GM12878 (cell line): ENCODE measurements at regions not wholly inside any gene's neighbourhood (a gene's known extent, or its start where the extent isn't known, plus 50 kb on each side); places are given as distances from the start of the nearest gene placed in this dataset.

Source experiments
- ATAC-seq: fragments of 200-7000 bp; cut with Tn5 transposase; 3 replicates; pipeline ENCODE4 v1.9.1; 2020; ENCODE audit warnings: mild to moderate bottlenecking, moderate library complexity
- BruUV-seq: library from RNA; stranded (reverse); fragments of 400-500 nt; replicated peaks from 2 replicates; lab custom pipeline; 2021; lab: Mats Ljungman, UMichigan
- CTCF ChIA-PET: fragments of 300-600 bp; sonication (Branson Sonifier 250); formaldehyde crosslinking; extraction: SDS; loops from one replicate; lab custom pipeline; 2021; ENCODE audit warnings: inconsistent platforms; lab: Yijun Ruan, JAX
- POLR2A ChIA-PET: fragments of 350-600 bp; formaldehyde crosslinking; extraction: SDS; loops from one replicate; lab custom pipeline; 2021; ENCODE audit warnings: inconsistent platforms; lab: Charles Lee
- RAD21 ChIA-PET: fragments of 300-600 bp; sonication (Branson Sonifier 250); formaldehyde crosslinking; loops from one replicate; lab custom pipeline; 2023; ENCODE audit warnings: antibody characterized with exemption; ENCODE audit not compliant: unreplicated experiment; lab: Charles Lee
- SMC1A ChIA-PET: fragments of 300-600 bp; sonication (Branson Sonifier 250); formaldehyde crosslinking; loops from one replicate; lab custom pipeline; 2023; ENCODE audit not compliant: unreplicated experiment, uncharacterized antibody; lab: Charles Lee
- DNase-seq: peaks from one replicate; pipeline ENCODE4 v3.0.0-alpha.2; 2011; ENCODE audit warnings: low read depth, low spot score
- FAIRE-seq: peaks from 3 replicates; lab custom pipeline; 2011; peaks lifted over from hg19 to GRCh38; lab: Jason Lieb, UNC
- H2AFZ ChIP-seq: 2 replicates; pipeline ENCODE4 v1.6.0; 2011; ENCODE audit warnings: low read depth, low read length, control low read depth; ENCODE audit not compliant: control insufficient read depth
- H3K27ac ChIP-seq: 2 replicates; pipeline ENCODE4 v1.5.1; 2011; ENCODE audit warnings: control low read depth; ENCODE audit not compliant: control insufficient read depth, insufficient read depth
- H3K27me3 ChIP-seq, 2 experiments: replicated peaks in 1 of 2; 2 replicates each; pipeline versions ENCODE4 v1.6.0 to v1.6.1; 2011; ENCODE audit warnings: low read length in 1 of 2; ENCODE audit not compliant: control insufficient read depth in 2 of 2, insufficient read depth in 2 of 2
- H3K36me3 ChIP-seq, 2 experiments: 2 replicates each; pipeline ENCODE4 v1.5.1; 2011; ENCODE audit warnings: low read length in 1 of 2; ENCODE audit not compliant: control insufficient read depth in 2 of 2, insufficient read depth in 2 of 2
- H3K4me1 ChIP-seq: 2 replicates; pipeline ENCODE4 v1.6.1; 2011; ENCODE audit warnings: mild to moderate bottlenecking, low read length, moderate library complexity, mixed read lengths; ENCODE audit not compliant: control insufficient read depth, insufficient read depth
- H3K4me2 ChIP-seq: 2 replicates; pipeline ENCODE4 v1.6.0; 2011; ENCODE audit warnings: control low read depth; ENCODE audit not compliant: control insufficient read depth, insufficient read depth
- H3K4me3 ChIP-seq: fragments of 200-600 bp; sonication (generic); 2 replicates; pipeline ENCODE4 v1.5.1; 2016
- H3K79me2 ChIP-seq: 2 replicates; pipeline ENCODE4 v1.6.0; 2011; ENCODE audit warnings: low read length; ENCODE audit not compliant: control insufficient read depth, insufficient read depth
- H3K9ac ChIP-seq: 2 replicates; pipeline ENCODE4 v1.8.0; 2011; ENCODE audit warnings: low read length, control low read depth, mixed read lengths; ENCODE audit not compliant: control insufficient read depth, insufficient read depth
- H3K9me3 ChIP-seq: replicated peaks from 3 replicates; pipeline ENCODE4 v1.5.1; 2011; ENCODE audit warnings: mild to moderate bottlenecking, low read length; ENCODE audit not compliant: control insufficient read depth, insufficient read depth
- H4K20me1 ChIP-seq: 2 replicates; pipeline ENCODE4 v1.6.0; 2011; ENCODE audit not compliant: control insufficient read depth, insufficient read depth
- ATF7 ChIP-seq: fragments of 450-650 bp; IDR thresholded peaks from 2 replicates; pipeline ENCODE4 v1.6.1; 2016; ENCODE audit warnings: low read depth, mild to moderate bottlenecking
- CUX1 ChIP-seq: IDR thresholded peaks from 2 replicates; pipeline ENCODE4 v1.6.1; 2012; ENCODE audit warnings: improper control_type of control experiment, low read depth, low read length; ENCODE audit not compliant: insufficient replicate concordance
- DPF2 ChIP-seq: fragments of 450-650 bp; IDR thresholded peaks from 2 replicates; pipeline ENCODE4 v1.6.1; 2017; ENCODE audit warnings: mild to moderate bottlenecking
- ELK1 ChIP-seq: IDR thresholded peaks from 2 replicates; pipeline ENCODE4 v1.6.1; 2012; ENCODE audit warnings: low read depth, low read length, improper control_type of control experiment
- GABPA ChIP-seq: IDR thresholded peaks from 2 replicates; pipeline ENCODE4 v1.6.1; 2014; ENCODE audit warnings: antibody characterized with exemption, low read depth, mild to moderate bottlenecking, inconsistent platforms
- IRF3 ChIP-seq: fragments of 450-650 bp; IDR thresholded peaks from 2 replicates; pipeline ENCODE4 v1.6.1; 2014; ENCODE audit warnings: mild to moderate bottlenecking
- KLF5 ChIP-seq: fragments of 450-650 bp; IDR thresholded peaks from 2 replicates; pipeline ENCODE4 v1.6.1; 2014; ENCODE audit warnings: mild to moderate bottlenecking; ENCODE audit not compliant: partially characterized antibody
- NFXL1 ChIP-seq: fragments of 450-650 bp; IDR thresholded peaks from 2 replicates; pipeline ENCODE4 v1.6.1; 2017; ENCODE audit warnings: antibody characterized with exemption, mild to moderate bottlenecking, borderline replicate concordance
- NFYA ChIP-seq: IDR thresholded peaks from 2 replicates; pipeline ENCODE4 v1.6.1; 2011; ENCODE audit warnings: low read depth, mild to moderate bottlenecking, low read length, improper control_type of control experiment, borderline replicate concordance
- SMAD1 ChIP-seq: fragments of 450-650 bp; IDR thresholded peaks from 2 replicates; pipeline ENCODE4 v1.6.1; 2018; ENCODE audit warnings: mild to moderate bottlenecking, low read depth; ENCODE audit not compliant: partially characterized antibody
- STAT3 ChIP-seq: IDR thresholded peaks from 2 replicates; pipeline ENCODE4 v1.6.1; 2011; ENCODE audit warnings: low read depth, low read length, improper control_type of control experiment
- SUZ12 ChIP-seq: fragments of 200-600 bp; sonication (generic); IDR thresholded peaks from one replicate; pipeline ENCODE4 v1.6.1; 2018; ENCODE audit warnings: antibody characterized with exemption, mild to moderate bottlenecking; ENCODE audit not compliant: unreplicated experiment
- TARDBP ChIP-seq: IDR thresholded peaks from 2 replicates; pipeline ENCODE4 v1.6.1; 2016; ENCODE audit warnings: borderline replicate concordance
- YBX1 ChIP-seq: fragments of 450-650 bp; IDR thresholded peaks from 2 replicates; pipeline ENCODE4 v1.6.1; 2016; ENCODE audit warnings: antibody characterized with exemption
- WGBS: methylation state at CpG from one replicate; pipeline ENCODE4 v1.1.6; 2016; ENCODE audit warnings: low lambda C conversion rate; ENCODE audit not compliant: insufficient replicate concordance, insufficient coverage; ENCODE audit errors: missing lambda C conversion rate; 5-methylcytosine and 5-hydroxymethylcytosine counted together
- in situ Hi-C: fragments of 300-500 bp; cut with MboI; formaldehyde crosslinking; loops from 9 replicates; pipeline ENCODE4 v1.14.3; 2018; ENCODE audit warnings: mixed read lengths
- intact Hi-C: fragments of 100-400 bp; cut with micrococcal nuclease; formaldehyde crosslinking; loops from one replicate; pipeline ENCODE4 v1.14.2; 2022; ENCODE audit not compliant: unreplicated experiment

- FAIRE-seq, result no peak
- no TSS peak for BruUV-seq
- intact Hi-C loops, result no loop called here
Observed at GRCh38 chr4:114115526-114115925, 136.1 kb upstream of the ARSJ start.

More at GRCh38 chr4:114115526-114115925, 136.1 kb upstream of the ARSJ start:
- ChIA-PET CTCF (interaction anchor here (1.2 kb wide), 1 partner anchor 14 kb away, joined by 3 read pairs; no protein-coding TSS in a partner anchor), SMC1A (no interaction called here), RAD21 (no interaction called here), POLR2A (no interaction called here)
- ATAC-seq (no peak), DNase-seq (no peak)
- no peak overlapping the region for H3K9ac ChIP-seq
- no peak overlapping the region for H3K27ac ChIP-seq
- in situ Hi-C loops, result no loop called here
- 71% methylated on average over 2 of the region's 2 CpGs for WGBS
- no peak overlapping the region for H3K4me2 ChIP-seq
- TF ChIP-seq STAT3 (no peak), ATF7 (no peak), YBX1 (no peak), ELK1 (no peak), NFYA (no peak), SMAD1 (no peak), DPF2 (no peak), IRF3 (no peak), KLF5 (no peak), NFXL1 (no peak), TARDBP (no peak), CUX1 (no peak), GABPA (no peak), SUZ12 (no peak)
- no peaks in the 10 kb centered on the region for H3K27me3 ChIP-seq
- H3K36me3 ChIP-seq, result no peaks in the 10 kb centered on the region
- H3K79me2 ChIP-seq, result no peaks in the 10 kb centered on the region
- H2AFZ ChIP-seq, result no peak overlapping the region
- no peaks in the 10 kb centered on the region for H3K9me3 ChIP-seq
- H3K4me1 ChIP-seq, result no peaks in the 10 kb centered on the region
- no peak overlapping the region for H3K4me3 ChIP-seq
- no peaks in the 10 kb centered on the region for H4K20me1 ChIP-seq
